H1 (cell line): ENCODE measurements at regions not wholly inside any gene's neighbourhood (a gene's known extent, or its start where the extent isn't known, plus 50 kb on each side); places are given as distances from the start of the nearest gene placed in this dataset.

Source experiments
- CTCF ChIA-PET: fragments of 300-600 bp; sonication (Branson Sonifier 250); formaldehyde crosslinking; loops from one replicate; lab custom pipeline; 2021; ENCODE audit not compliant: partially characterized antibody; lab: Charles Lee
- POLR2A ChIA-PET: fragments of 300-600 bp; sonication (Branson Sonifier 250); formaldehyde crosslinking; loops from one replicate; lab custom pipeline; 2021; ENCODE audit warnings: inconsistent platforms; ENCODE audit not compliant: partially characterized antibody; lab: Charles Lee
- DNase-seq, 2 experiments: peaks; one replicate each; pipeline versions ENCODE4 v3.0.0 to v3.0.0-alpha.2; 2010 to 2022; ENCODE audit warnings: low spot score in 2 of 2, low read depth in 1 of 2, mixed read lengths in 1 of 2
- FAIRE-seq: peaks from 2 replicates; lab custom pipeline; 2011; peaks lifted over from hg19 to GRCh38; lab: Jason Lieb, UNC
- H2AFZ ChIP-seq: 2 replicates; pipeline ENCODE4 v1.8.1; 2012; ENCODE audit warnings: low read length, inconsistent platforms
- H2AK5ac ChIP-seq: 2 replicates; pipeline ENCODE4 v1.6.1; 2013; ENCODE audit warnings: low read depth, low read length
- H2BK120ac ChIP-seq: replicated peaks from 2 replicates; pipeline ENCODE3; 2013; ENCODE audit warnings: low read depth, low read length, inconsistent platforms
- H2BK12ac ChIP-seq: 2 replicates; pipeline ENCODE4 v1.6.1; 2013; ENCODE audit warnings: low read depth, low read length
- H2BK15ac ChIP-seq: 2 replicates; pipeline ENCODE4 v1.6.1; 2013; ENCODE audit warnings: low read length
- H2BK20ac ChIP-seq: 2 replicates; pipeline ENCODE4 v1.6.1; 2013; ENCODE audit warnings: low read length
- H2BK5ac ChIP-seq: 2 replicates; pipeline ENCODE4 v1.6.1; 2013; ENCODE audit warnings: low read depth, low read length
- H3K14ac ChIP-seq: 2 replicates; pipeline ENCODE4 v1.6.1; 2013; ENCODE audit warnings: inconsistent platforms; ENCODE audit not compliant: insufficient read length
- H3K18ac ChIP-seq: 2 replicates; pipeline ENCODE4 v1.6.1; 2013; ENCODE audit warnings: low read length; ENCODE audit errors: extremely low read depth
- H3K23ac ChIP-seq: 2 replicates; pipeline ENCODE4 v1.6.1; 2013; ENCODE audit warnings: inconsistent platforms; ENCODE audit not compliant: insufficient read length
- H3K23me2 ChIP-seq: 2 replicates; pipeline ENCODE4 v1.6.1; 2013; ENCODE audit warnings: low read depth, low read length
- H3K27ac ChIP-seq: 2 replicates; pipeline ENCODE4 v1.6.1; 2011; ENCODE audit warnings: low read depth, low read length, inconsistent platforms
- H3K27me3 ChIP-seq, 4 experiments: replicated peaks in 1 of 4; 1 replicate in 1 of 4; 2 replicates in 3 of 4; pipeline versions ENCODE4 v1.6.1 to v1.8.1; 2011 to 2013; ENCODE audit warnings: low read length in 3 of 4, mild to moderate bottlenecking in 3 of 4, inconsistent platforms in 2 of 4, mixed read lengths in 2 of 4, moderate library complexity in 1 of 4; ENCODE audit not compliant: control insufficient read depth in 3 of 4, insufficient read depth in 3 of 4; ENCODE audit errors: extremely low read depth in 1 of 4
- H3K36me3 ChIP-seq, 4 experiments: 2 replicates each; pipeline versions ENCODE4 v1.6.1 to v1.8.1; 2011 to 2013; ENCODE audit warnings: mild to moderate bottlenecking in 4 of 4, low read length in 3 of 4, moderate library complexity in 2 of 4, control low read depth in 1 of 4, inconsistent platforms in 1 of 4; ENCODE audit not compliant: insufficient read depth in 4 of 4, control insufficient read depth in 2 of 4
- H3K4ac ChIP-seq: replicated peaks from 2 replicates; pipeline ENCODE3; 2013; ENCODE audit warnings: low read length, low read depth, mixed read lengths, inconsistent platforms; ENCODE audit not compliant: insufficient read length
- H3K4me1 ChIP-seq, 4 experiments: replicated peaks in 1 of 4; 1 replicate in 1 of 4; 2 replicates in 3 of 4; pipeline versions ENCODE4 v1.6.1 to v1.8.1; 2011 to 2013; ENCODE audit warnings: low read length in 3 of 4, inconsistent platforms in 2 of 4, mixed read lengths in 1 of 4; ENCODE audit not compliant: insufficient read depth in 4 of 4, control insufficient read depth in 3 of 4
- H3K4me2 ChIP-seq, 2 experiments: 2 replicates each; pipeline versions ENCODE4 v1.6.1 to v1.8.1; 2011 to 2013; ENCODE audit warnings: low read depth in 2 of 2, low read length in 2 of 2, control low read depth in 1 of 2, inconsistent platforms in 1 of 2, mild to moderate bottlenecking in 1 of 2; ENCODE audit not compliant: insufficient read depth in 1 of 2
- H3K4me3 ChIP-seq, 4 experiments: fragments of 200-600, 300-600 bp in 1 of 4; sonication (generic), shearing (Covaris generic), sonication (Bioruptor Twin) in 1 of 4; 2 replicates each; pipeline versions ENCODE4 v1.5.1 to v1.8.1; 2011 to 2016; ENCODE audit warnings: low read length in 4 of 4, low read depth in 3 of 4, control low read depth in 2 of 4, inconsistent platforms in 2 of 4, mild to moderate bottlenecking in 2 of 4, mixed read lengths in 1 of 4, moderate library complexity in 1 of 4; ENCODE audit not compliant: insufficient read depth in 2 of 4; ENCODE audit errors: extremely low read depth in 1 of 4
- H3K56ac ChIP-seq: replicated peaks from 2 replicates; pipeline ENCODE3; 2013; ENCODE audit warnings: low read depth, mild to moderate bottlenecking, mixed read lengths, low read length, inconsistent platforms; ENCODE audit not compliant: insufficient read length
- H3K79me1 ChIP-seq: 2 replicates; pipeline ENCODE4 v1.6.1; 2013; ENCODE audit warnings: low read depth, low read length, control low read depth
- H3K79me2 ChIP-seq, 2 experiments: 2 replicates each; pipeline versions ENCODE4 v1.6.1 to v1.8.1; 2012 to 2013; ENCODE audit warnings: low read length in 2 of 2, mild to moderate bottlenecking in 2 of 2, inconsistent platforms in 1 of 2; ENCODE audit not compliant: insufficient read depth in 2 of 2, control insufficient read depth in 1 of 2
- H3K9ac ChIP-seq, 4 experiments: replicated peaks in 1 of 4; 1 replicate in 1 of 4; 2 replicates in 3 of 4; pipeline versions ENCODE4 v1.6.1 to v1.8.1; 2011 to 2013; ENCODE audit warnings: low read depth in 3 of 4, low read length in 3 of 4, control low read depth in 2 of 4, mild to moderate bottlenecking in 2 of 4, moderate library complexity in 2 of 4, inconsistent platforms in 1 of 4; ENCODE audit errors: extremely low read depth in 1 of 4
- H3K9me3 ChIP-seq, 2 experiments: 2 replicates each; pipeline versions ENCODE4 v1.6.1 to v1.8.1; 2012 to 2013; ENCODE audit warnings: mild to moderate bottlenecking in 2 of 2, moderate library complexity in 2 of 2, control low read depth in 1 of 2, inconsistent platforms in 1 of 2, low read depth in 1 of 2, low read length in 1 of 2, mixed read lengths in 1 of 2; ENCODE audit not compliant: insufficient read depth in 2 of 2
- H4K20me1 ChIP-seq, 2 experiments: replicated peaks in 1 of 2; 2 replicates each; pipeline versions ENCODE3 to v1.8.1; 2011 to 2013; ENCODE audit warnings: inconsistent platforms in 2 of 2, low read length in 2 of 2, mild to moderate bottlenecking in 1 of 2; ENCODE audit not compliant: insufficient read depth in 2 of 2, control insufficient read depth in 1 of 2
- H4K5ac ChIP-seq: 2 replicates; pipeline ENCODE4 v1.6.1; 2013; ENCODE audit warnings: low read length, low read depth, mixed read lengths, inconsistent platforms; ENCODE audit not compliant: insufficient read length
- H4K8ac ChIP-seq: 2 replicates; pipeline ENCODE4 v1.8.0; 2013; ENCODE audit warnings: mild to moderate bottlenecking, moderate library complexity, low read length, inconsistent platforms; ENCODE audit not compliant: insufficient read depth; ENCODE audit errors: extremely low read depth
- H4K91ac ChIP-seq: replicated peaks from 2 replicates; pipeline ENCODE3; 2013; ENCODE audit warnings: low read length, mixed read lengths, inconsistent platforms; ENCODE audit not compliant: insufficient read length
- ZNF274 ChIP-seq: IDR thresholded peaks from 2 replicates; pipeline ENCODE4 v1.7.0; 2012; ENCODE audit warnings: low read length, borderline replicate concordance; ENCODE audit errors: extremely low read depth
- WGBS, 2 experiments: shearing (Covaris generic) in 1 of 2; methylation state at CpG; one replicate each; pipeline versions ENCODE4 v1.1.6 to v1.1.7; 2013 to 2015; ENCODE audit warnings: low lambda C conversion rate in 2 of 2, mixed read lengths in 2 of 2, inconsistent platforms in 1 of 2, low coverage in 1 of 2, missing lambda C conversion rate in 1 of 2; ENCODE audit not compliant: insufficient replicate concordance in 2 of 2, insufficient coverage in 1 of 2, insufficient read length in 1 of 2; ENCODE audit errors: extremely low coverage in 1 of 2, missing lambda C conversion rate in 1 of 2; 5-methylcytosine and 5-hydroxymethylcytosine counted together

GRCh38 chr5:56468277-56468676 lies 235.1 kb upstream of the ANKRD55 start:
- no peaks in the 10 kb centered on the region for H3K79me1 ChIP-seq
- H3K36me3 ChIP-seq = no peaks in the 10 kb centered on the region
- H2BK5ac ChIP-seq = no peak overlapping the region
- no peaks in the 10 kb centered on the region for H4K20me1 ChIP-seq
- H2BK20ac ChIP-seq = no peak overlapping the region
- no peak for DNase-seq
- H2BK15ac ChIP-seq = no peak overlapping the region
- no peak overlapping the region for H3K23ac ChIP-seq
- POLR2A ChIA-PET = no interaction called here
- H3K79me2 ChIP-seq = no peaks in the 10 kb centered on the region
- H3K27me3 ChIP-seq = no peaks in the 10 kb centered on the region
- 78% methylated on average over 3 of the region's 3 CpGs; no CpG with 5 or more reads in 1 of the 2 experiments for WGBS, 2 experiments
- H3K4ac ChIP-seq = no peak overlapping the region
- no peak overlapping the region for H4K5ac ChIP-seq
- H2AFZ ChIP-seq = no peak overlapping the region
- peaks cover 2 to 13% (median 6%) of the 10 kb centered on the region in 4 experiments; a peak in 5 of 7 replicates for H3K4me1 ChIP-seq
- H3K27ac ChIP-seq = no peak overlapping the region
- H3K14ac ChIP-seq = no peak overlapping the region
- no peaks in the 10 kb centered on the region for H3K23me2 ChIP-seq
- no peak overlapping the region for H3K9ac ChIP-seq
- no peak overlapping the region for H2BK12ac ChIP-seq
- H3K9me3 ChIP-seq = no peaks in the 10 kb centered on the region
- FAIRE-seq = no peak
- H3K4me2 ChIP-seq = no peak overlapping the region
- H4K8ac ChIP-seq = no peak overlapping the region
- H3K4me3 ChIP-seq = no peak overlapping the region
- H3K18ac ChIP-seq = no peak overlapping the region
- no peak overlapping the region for H4K91ac ChIP-seq
- TF ChIP-seq ZNF274 = no peak
- TF ChIP-seq, all 59 proteins: peak for 0
- no peak overlapping the region for H2BK120ac ChIP-seq
- CTCF ChIA-PET = interaction anchor here (0.8 to 1.2 kb wide), 3 partner anchors 52 to 370 kb away, joined by 3 to 5 read pairs (median 3); no protein-coding TSS in a partner anchor
- H3K56ac ChIP-seq = no peak overlapping the region
- no peak overlapping the region for H2AK5ac ChIP-seq
